Colonic mucosa (tissue), 4 donors: ENCODE measurements at regions not wholly inside any gene's neighbourhood (a gene's known extent, or its start where the extent isn't known, plus 50 kb on each side); places are given as distances from the start of the nearest gene placed in this dataset.

Experiments used
- DNase-seq: peaks from one replicate; pipeline ENCODE4 v3.0.0-alpha.2; 2020
- H3K27ac ChIP-seq: fragments of 200-600 bp; one replicate; pipeline ENCODE4 v1.8.0; 2021
- H3K27me3 ChIP-seq: fragments of 200-600 bp; one replicate; pipeline ENCODE4 v1.8.0; 2021
- H3K36me3 ChIP-seq: fragments of 200-600 bp; one replicate; pipeline ENCODE4 v1.8.0; 2021
- H3K4me1 ChIP-seq: fragments of 200-600 bp; one replicate; pipeline ENCODE4 v1.8.0; 2021; ENCODE audit warnings: mild to moderate bottlenecking
- H3K4me3 ChIP-seq: fragments of 200-600 bp; one replicate; pipeline ENCODE4 v1.8.0; 2021
- H3K9ac ChIP-seq, 2 donors: one replicate each; pipeline ENCODE4 v1.7.0; 2013; ENCODE audit warnings: control low read depth in 2 of 2, low read depth in 2 of 2, low read length in 2 of 2
- H3K9me3 ChIP-seq: fragments of 200-600 bp; one replicate; pipeline ENCODE4 v1.8.0; 2021
- intact Hi-C: fragments of 100-400 bp; cut with DNase I; formaldehyde crosslinking; loops from one replicate; pipeline ENCODE4 v1.14.1; 2022
- TF ChIP-seq, protein P1 (sequence below): fragments of 200-600 bp; IDR thresholded peaks from one replicate; pipeline ENCODE4 v1.8.0; 2022; ENCODE audit warnings: antibody characterized with exemption, mild to moderate bottlenecking
- donor health status: healthy.
- donor health status: DM: no; HTN: no; CAD: no.
- donor health status: DM: no; HTN: no; CAD: no.

DNA sequence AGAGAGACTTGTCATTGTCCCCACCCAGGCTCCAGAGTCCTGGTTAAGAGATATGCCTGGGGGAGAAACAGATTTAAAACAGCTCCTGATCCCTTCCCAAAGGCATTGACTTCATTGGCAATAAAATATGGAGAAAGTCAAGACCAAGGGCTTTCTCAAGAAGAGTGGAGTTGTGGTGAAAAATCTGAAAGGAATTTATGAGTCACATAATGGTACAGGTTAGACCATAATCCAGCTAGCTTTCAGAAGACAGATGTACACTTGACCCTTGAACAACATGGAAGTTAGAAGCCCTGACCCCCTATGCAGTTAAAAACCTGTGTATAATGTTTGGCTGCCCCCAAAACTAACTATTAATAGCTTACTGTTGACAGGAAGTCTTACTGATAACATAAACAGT, 599.1 kb upstream of the SOX11 start:
- Histone ChIP-seq H3K9ac (no peak overlapping the region), H3K36me3 (no peaks in the 10 kb centered on the region), H3K27ac (no peak overlapping the region), H3K4me3 (no peak overlapping the region), H3K27me3 (no peaks in the 10 kb centered on the region), H3K9me3 (no peaks in the 10 kb centered on the region), H3K4me1 (no peaks in the 10 kb centered on the region)
- TF ChIP-seq, protein P1, sequence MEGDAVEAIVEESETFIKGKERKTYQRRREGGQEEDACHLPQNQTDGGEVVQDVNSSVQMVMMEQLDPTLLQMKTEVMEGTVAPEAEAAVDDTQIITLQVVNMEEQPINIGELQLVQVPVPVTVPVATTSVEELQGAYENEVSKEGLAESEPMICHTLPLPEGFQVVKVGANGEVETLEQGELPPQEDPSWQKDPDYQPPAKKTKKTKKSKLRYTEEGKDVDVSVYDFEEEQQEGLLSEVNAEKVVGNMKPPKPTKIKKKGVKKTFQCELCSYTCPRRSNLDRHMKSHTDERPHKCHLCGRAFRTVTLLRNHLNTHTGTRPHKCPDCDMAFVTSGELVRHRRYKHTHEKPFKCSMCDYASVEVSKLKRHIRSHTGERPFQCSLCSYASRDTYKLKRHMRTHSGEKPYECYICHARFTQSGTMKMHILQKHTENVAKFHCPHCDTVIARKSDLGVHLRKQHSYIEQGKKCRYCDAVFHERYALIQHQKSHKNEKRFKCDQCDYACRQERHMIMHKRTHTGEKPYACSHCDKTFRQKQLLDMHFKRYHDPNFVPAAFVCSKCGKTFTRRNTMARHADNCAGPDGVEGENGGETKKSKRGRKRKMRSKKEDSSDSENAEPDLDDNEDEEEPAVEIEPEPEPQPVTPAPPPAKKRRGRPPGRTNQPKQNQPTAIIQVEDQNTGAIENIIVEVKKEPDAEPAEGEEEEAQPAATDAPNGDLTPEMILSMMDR, result no peak
- intact Hi-C loops, result no loop called here
- no peak for DNase-seq

DNA sequence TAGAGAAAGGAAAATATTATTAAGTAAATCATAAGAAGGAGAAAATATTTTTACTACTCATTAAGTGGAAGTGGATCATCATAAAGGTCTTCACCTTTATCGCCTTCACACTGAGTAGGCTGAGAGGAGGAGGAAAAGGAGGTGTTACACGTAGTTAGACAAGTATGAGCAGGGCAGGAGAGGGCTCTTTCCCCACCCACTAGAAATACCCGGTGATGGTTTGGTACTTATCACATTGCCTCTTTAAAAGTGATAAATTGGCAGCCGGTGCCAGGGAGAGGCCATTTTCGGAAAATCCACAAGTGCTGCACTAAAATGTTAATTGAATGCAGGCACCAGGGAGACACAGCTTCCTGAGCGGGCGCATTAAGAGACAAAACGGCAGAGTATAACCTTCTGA, 598.7 kb upstream of the SOX11 start:
- intact Hi-C loops, result no loop called here
- H3K4me3 ChIP-seq, result no peak overlapping the region

DNA sequence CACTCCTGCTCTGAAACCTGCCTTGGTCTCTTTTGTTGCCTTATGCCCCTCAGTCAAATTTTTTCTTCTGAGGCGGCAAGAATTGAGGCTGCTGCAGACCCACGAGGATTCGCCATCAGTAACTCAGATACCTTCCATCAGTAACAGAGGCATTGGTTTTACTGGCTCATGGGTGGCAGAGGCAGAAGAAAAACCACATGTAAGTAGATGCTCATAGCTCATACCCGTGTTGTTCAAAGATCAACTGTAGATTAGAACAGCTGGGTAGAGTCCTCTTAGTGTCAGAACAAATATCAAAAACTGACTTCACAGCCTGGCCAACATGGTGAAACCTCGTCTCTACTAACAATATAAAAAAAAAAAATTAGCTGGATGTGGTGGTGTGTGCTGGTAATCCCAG, 598.0 kb upstream of the SOX11 start:
- H3K36me3 ChIP-seq, result no peaks in the 10 kb centered on the region
- H3K27ac ChIP-seq, result no peak overlapping the region
- H3K4me1 ChIP-seq, result no peaks in the 10 kb centered on the region
- no peaks in the 10 kb centered on the region for H3K27me3 ChIP-seq
- H3K9me3 ChIP-seq, result no peaks in the 10 kb centered on the region
- intact Hi-C loops, result no loop called here
- TF ChIP-seq, protein P1, result no peak
- H3K4me3 ChIP-seq, result no peak overlapping the region
- no peak for DNase-seq
- H3K9ac ChIP-seq, result no peak overlapping the region

More for the DNA sequence above, 598.7 kb upstream of the SOX11 start:
- H3K27ac ChIP-seq, result no peak overlapping the region
- no peaks in the 10 kb centered on the region for H3K36me3 ChIP-seq
- DNase-seq, result no peak
- no peaks in the 10 kb centered on the region for H3K4me1 ChIP-seq
- no peak overlapping the region for H3K9ac ChIP-seq
- H3K9me3 ChIP-seq, result no peaks in the 10 kb centered on the region
- TF ChIP-seq, protein P1, result no peak
- no peaks in the 10 kb centered on the region for H3K27me3 ChIP-seq

DNA sequence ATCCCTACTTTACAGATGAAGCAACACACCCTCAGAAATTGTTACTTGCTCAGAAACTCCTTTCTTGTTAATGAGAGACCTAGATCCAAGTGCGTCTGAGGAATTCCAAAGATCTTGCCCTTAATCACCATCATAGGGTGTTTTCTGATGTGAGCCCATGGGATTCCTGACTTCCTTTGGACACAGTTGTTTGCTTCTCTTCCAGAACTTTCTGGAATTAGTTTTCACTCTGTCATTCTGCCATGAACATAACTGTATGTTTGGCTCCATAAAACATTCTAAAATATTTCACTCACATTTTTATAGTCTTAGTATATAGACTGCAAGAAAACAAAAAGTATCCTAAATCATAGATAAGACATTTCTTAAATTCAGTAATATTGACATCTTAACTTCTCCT, 593.9 kb upstream of the SOX11 start:
- Histone ChIP-seq H3K9me3 (no peaks in the 10 kb centered on the region), H3K27ac (no peak overlapping the region), H3K27me3 (no peaks in the 10 kb centered on the region), H3K36me3 (no peaks in the 10 kb centered on the region), H3K9ac (no peak overlapping the region), H3K4me3 (no peak overlapping the region), H3K4me1 (no peaks in the 10 kb centered on the region)
- no peak for DNase-seq
- TF ChIP-seq, protein P1, result no peak
- intact Hi-C loops, result no loop called here

DNA sequence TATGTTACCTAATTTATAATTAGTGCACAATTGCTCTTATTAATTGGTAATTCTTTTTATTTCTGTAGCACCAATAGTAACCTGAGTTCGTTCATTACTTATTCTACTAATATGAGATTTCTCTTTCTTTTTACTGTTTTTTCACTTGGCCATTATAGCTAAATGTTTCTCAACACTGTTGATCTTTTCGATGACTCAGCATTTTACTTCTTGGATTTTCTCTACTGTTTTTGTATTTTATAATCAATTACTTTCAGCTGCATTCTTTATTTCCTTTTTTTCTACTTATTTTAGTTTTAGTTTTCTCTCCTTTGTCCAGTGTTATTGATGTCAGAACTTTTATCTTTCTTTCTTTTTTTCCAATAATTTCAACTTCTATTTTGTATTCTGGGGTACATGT, 589.4 kb upstream of the SOX11 start:
- H3K27me3 ChIP-seq, result no peaks in the 10 kb centered on the region
- H3K27ac ChIP-seq, result no peak overlapping the region
- no peaks in the 10 kb centered on the region for H3K9me3 ChIP-seq
- H3K9ac ChIP-seq, result no peak overlapping the region
- DNase-seq, result no peak
- intact Hi-C loops, result no loop called here
- TF ChIP-seq, protein P1, result no peak
- no peaks in the 10 kb centered on the region for H3K36me3 ChIP-seq
- H3K4me3 ChIP-seq, result no peak overlapping the region
- no peaks in the 10 kb centered on the region for H3K4me1 ChIP-seq

DNA sequence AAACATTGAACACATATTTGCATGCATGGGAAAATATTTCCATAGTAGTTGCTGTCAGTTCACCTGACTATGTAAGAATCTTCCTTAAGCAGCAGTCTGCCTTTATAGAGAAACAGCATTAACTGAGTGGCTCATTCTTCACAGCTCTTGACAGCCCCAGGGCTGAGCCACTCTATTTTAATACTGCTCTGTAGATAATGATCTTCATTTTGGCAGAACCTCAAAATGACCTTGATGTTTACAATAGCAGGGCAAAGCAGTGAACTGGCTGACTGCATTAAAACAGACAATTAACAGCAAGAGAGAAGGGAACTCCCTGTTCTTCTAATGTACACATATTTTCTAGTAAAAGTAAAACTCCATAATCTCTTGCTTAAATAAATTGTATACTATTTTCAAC, 580.6 kb upstream of the SOX11 start:
- intact Hi-C loops, result no loop called here
- H3K4me1 ChIP-seq, result no peaks in the 10 kb centered on the region
- TF ChIP-seq, protein P1, result no peak
- no peaks in the 10 kb centered on the region for H3K27me3 ChIP-seq
- no peak for DNase-seq
- H3K9ac ChIP-seq, result no peak overlapping the region
- H3K36me3 ChIP-seq, result no peaks in the 10 kb centered on the region
- no peak overlapping the region for H3K4me3 ChIP-seq
- no peak overlapping the region for H3K27ac ChIP-seq
- H3K9me3 ChIP-seq, result no peaks in the 10 kb centered on the region
